Coronary artery (tissue), 2 donors: ENCODE measurements at regions not wholly inside any gene's neighbourhood (a gene's known extent, or its start where the extent isn't known, plus 50 kb on each side); places are given as distances from the start of the nearest gene placed in this dataset.
"Not testable (repeated sequence)": the region's sequence is repeated elsewhere in the genome, so short reads cannot be mapped to it uniquely, and the experiment has no call there.

Experiments used
- DNase-seq: peaks from one replicate; pipeline ENCODE4 v3.0.0-alpha.2; 2017; ENCODE audit warnings: low spot score
- H3K27ac ChIP-seq, 2 donors: fragments of 200-600 bp; sonication (generic); one replicate each; pipeline ENCODE4 v1.5.1; 2016 to 2019
- H3K4me3 ChIP-seq: fragments of 200-600 bp; sonication (generic); 2 replicates; pipeline ENCODE4 v1.5.1; 2016; ENCODE audit warnings: mild to moderate bottlenecking, moderate library complexity
- TF ChIP-seq, protein P1 (sequence below): fragments of 200-600 bp; sonication (generic); IDR thresholded peaks from one replicate; pipeline ENCODE4 v1.5.1; 2019; ENCODE audit warnings: antibody characterized with exemption

GRCh38 chr1:221241157-221241556, 361.9 kb downstream of the HLX start:
- H3K27ac ChIP-seq: no peak overlapping the region
- TF ChIP-seq, protein P1, sequence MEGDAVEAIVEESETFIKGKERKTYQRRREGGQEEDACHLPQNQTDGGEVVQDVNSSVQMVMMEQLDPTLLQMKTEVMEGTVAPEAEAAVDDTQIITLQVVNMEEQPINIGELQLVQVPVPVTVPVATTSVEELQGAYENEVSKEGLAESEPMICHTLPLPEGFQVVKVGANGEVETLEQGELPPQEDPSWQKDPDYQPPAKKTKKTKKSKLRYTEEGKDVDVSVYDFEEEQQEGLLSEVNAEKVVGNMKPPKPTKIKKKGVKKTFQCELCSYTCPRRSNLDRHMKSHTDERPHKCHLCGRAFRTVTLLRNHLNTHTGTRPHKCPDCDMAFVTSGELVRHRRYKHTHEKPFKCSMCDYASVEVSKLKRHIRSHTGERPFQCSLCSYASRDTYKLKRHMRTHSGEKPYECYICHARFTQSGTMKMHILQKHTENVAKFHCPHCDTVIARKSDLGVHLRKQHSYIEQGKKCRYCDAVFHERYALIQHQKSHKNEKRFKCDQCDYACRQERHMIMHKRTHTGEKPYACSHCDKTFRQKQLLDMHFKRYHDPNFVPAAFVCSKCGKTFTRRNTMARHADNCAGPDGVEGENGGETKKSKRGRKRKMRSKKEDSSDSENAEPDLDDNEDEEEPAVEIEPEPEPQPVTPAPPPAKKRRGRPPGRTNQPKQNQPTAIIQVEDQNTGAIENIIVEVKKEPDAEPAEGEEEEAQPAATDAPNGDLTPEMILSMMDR: no peak
- H3K4me3 ChIP-seq: no peak overlapping the region
- no peak for DNase-seq

- Histone ChIP-seq H3K27ac (no peak overlapping the region), H3K4me3 (no peak overlapping the region)
- DNase-seq: no peak
- TF ChIP-seq, protein P1: no peak
Observed at GRCh38 chr1:221241592-221241991, 362.3 kb downstream of the HLX start.

GRCh38 chr1:221246067-221246466, 366.8 kb downstream of the HLX start:
- H3K4me3 ChIP-seq: no peak overlapping the region
- no peak for DNase-seq
- no peak overlapping the region for H3K27ac ChIP-seq
- TF ChIP-seq, protein P1: no peak

DNA sequence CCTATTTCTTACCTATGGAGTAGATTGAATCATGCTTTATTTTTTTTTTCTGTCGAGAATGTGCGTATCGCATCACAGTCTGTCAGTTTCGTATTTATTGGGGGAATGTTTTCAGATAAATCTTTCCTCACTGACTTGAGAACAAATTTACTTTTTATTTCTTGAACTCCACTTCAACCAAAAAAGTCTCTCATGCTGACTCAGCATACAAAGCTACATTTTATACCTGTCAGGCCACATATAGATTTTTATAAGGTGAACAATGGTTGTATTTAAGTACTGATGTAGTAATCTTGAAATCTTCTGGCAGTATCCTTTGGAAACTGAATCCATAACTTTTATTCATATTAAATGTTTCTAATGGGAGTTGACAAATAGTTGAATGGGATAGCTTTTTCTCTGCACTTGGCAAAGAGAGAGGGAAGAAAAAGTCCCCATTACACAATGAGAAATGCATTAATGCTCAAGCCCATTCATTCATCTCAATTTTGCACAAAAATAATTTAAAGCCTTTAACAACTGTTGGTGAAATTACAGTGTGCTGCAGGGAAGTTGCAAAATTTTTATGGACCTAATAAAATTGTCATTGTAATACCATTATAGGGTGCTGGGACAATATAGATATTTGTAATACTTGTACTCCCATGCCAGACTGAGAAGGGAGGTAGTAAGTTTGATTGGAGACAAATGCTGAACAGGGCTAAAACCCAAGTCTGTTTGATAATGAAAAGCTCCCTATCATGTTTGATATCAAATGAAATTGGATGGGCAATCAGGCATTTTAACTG, 367.6 kb downstream of the HLX start:
- no peak for DNase-seq
- Histone ChIP-seq H3K4me3 (no peak overlapping the region), H3K27ac (no peak overlapping the region)
- TF ChIP-seq, protein P1: no peak

- TF ChIP-seq, protein P1: no peak
- DNase-seq: no peak
- no peak overlapping the region for H3K27ac ChIP-seq
- H3K4me3 ChIP-seq: no peak overlapping the region
Observed at GRCh38 chr1:221251580-221251979, 372.3 kb downstream of the HLX start.

DNA sequence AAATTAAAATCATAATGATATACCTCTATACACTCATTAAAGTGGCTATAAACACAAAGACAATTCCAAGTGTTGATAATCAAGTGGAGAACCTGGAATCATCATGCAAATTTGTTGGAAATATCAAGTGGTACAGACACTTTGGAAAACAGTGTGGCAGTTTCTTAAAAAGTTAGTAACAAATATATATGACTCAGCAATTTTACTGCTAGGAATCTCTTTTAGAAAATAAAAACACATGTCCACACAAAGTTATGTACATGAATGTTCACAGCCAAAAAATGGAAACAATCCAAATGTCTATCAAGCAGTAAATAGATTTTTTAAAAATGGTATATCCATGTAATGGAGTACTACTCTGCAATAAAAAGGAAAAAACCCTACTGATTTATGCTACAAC, 375.6 kb downstream of the HLX start:
- DNase-seq: no peak
- H3K4me3 ChIP-seq: no peak overlapping the region
- H3K27ac ChIP-seq: no peak overlapping the region
- TF ChIP-seq, protein P1: no peak

GRCh38 chr1:221256773-221257172, 377.5 kb downstream of the HLX start:
- Histone ChIP-seq H3K4me3 (no peak overlapping the region), H3K27ac (no peak overlapping the region)
- DNase-seq: no peak
- TF ChIP-seq, protein P1: no peak

GRCh38 chr1:221257548-221257947, 378.3 kb downstream of the HLX start:
- not testable (repeated sequence) for H3K4me3 ChIP-seq, H3K27ac ChIP-seq, DNase-seq

- not testable (repeated sequence) for DNase-seq, H3K4me3 ChIP-seq, H3K27ac ChIP-seq
Observed at GRCh38 chr1:221262677-221263076, 383.4 kb downstream of the HLX start.
